ENCODE measurements at regions not wholly inside any gene's neighbourhood (a gene's known extent, or its start where the extent isn't known, plus 50 kb on each side); places are given as distances from the start of the nearest gene placed in this dataset.

DNA sequence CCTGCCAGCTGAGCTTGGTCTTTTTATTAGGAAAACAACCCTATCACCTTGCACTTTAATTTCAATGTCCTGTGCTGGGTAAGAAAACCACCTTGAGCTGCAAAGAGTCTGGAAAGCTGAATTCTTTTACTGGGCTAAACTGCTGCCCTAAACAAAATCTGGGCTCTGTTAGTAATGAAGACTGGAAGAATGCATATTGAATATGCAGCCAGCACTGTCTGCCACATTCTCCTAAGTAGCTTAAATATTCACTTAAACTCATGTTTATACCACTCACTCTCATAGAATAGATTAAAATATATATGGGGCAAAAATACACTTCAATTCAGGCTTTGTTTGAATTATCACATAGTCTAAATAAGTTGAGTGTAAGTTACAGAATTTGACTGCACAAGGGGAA is 158.0 kb downstream of the TGFB2 start:
- no peaks in the 10 kb centered on the region for H3K36me3 ChIP-seq (ENCODE audit: insufficient read depth)
- no peak overlapping the region for H3K4me3 ChIP-seq (IDR thresholded peaks at IDR 0.05; ENCODE audit: insufficient read depth, low read depth, low read length)
- peaks cover 5% of the 10 kb centered on the region for H3K4me1 ChIP-seq (ENCODE audit: low read depth, poor library complexity, severe bottlenecking)
- no peak overlapping the region for H2AFZ ChIP-seq (ENCODE audit: low read depth)
- TF ChIP-seq, protein P1, sequence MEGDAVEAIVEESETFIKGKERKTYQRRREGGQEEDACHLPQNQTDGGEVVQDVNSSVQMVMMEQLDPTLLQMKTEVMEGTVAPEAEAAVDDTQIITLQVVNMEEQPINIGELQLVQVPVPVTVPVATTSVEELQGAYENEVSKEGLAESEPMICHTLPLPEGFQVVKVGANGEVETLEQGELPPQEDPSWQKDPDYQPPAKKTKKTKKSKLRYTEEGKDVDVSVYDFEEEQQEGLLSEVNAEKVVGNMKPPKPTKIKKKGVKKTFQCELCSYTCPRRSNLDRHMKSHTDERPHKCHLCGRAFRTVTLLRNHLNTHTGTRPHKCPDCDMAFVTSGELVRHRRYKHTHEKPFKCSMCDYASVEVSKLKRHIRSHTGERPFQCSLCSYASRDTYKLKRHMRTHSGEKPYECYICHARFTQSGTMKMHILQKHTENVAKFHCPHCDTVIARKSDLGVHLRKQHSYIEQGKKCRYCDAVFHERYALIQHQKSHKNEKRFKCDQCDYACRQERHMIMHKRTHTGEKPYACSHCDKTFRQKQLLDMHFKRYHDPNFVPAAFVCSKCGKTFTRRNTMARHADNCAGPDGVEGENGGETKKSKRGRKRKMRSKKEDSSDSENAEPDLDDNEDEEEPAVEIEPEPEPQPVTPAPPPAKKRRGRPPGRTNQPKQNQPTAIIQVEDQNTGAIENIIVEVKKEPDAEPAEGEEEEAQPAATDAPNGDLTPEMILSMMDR (conservative IDR thresholded peaks at IDR 0.05; ENCODE audit: low read depth, low read length) = no peak
- H3K9ac ChIP-seq = no peak overlapping the region
- H4K20me1 ChIP-seq (ENCODE audit: insufficient read depth) = no peaks in the 10 kb centered on the region
- H3K79me2 ChIP-seq (ENCODE audit: insufficient read depth, low read depth) = no peaks in the 10 kb centered on the region
- no peaks in the 10 kb centered on the region for H3K27me3 ChIP-seq (ENCODE audit: insufficient read depth, low read depth)
- no peak overlapping the region for H3K4me2 ChIP-seq
- no peak overlapping the region for H3K27ac ChIP-seq

DNA sequence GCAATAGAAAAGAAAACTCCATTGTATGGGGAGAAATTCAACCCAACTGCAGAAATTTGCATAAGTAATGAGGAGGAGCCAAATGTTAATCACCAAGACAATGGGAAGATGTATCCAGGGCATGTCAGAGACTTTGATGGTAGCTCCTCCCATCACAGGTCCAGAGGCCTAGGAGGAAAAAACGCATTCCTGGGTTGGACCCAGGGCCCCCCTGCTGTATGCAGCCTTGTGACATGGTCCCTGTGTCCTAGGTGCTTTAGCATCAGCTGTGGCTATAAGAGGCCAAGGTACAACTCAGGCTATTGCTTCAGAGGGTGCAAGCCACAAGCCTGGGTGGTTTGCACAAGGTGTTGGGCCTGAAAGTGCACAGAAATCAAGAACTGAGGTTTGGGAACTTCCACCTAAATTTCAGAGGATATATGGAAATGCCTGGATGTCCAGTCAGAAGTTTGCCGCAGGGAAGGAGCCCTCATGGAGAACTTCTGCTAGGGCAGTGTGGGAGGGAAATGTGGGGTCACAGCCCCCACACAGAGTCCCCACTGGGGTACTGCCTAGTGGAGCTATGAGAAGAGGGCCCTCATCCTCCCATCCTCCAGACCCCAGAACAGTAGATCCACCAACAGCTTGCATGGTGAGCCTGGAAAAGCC is 162.3 kb downstream of the TGFB2 start:
- no peaks in the 10 kb centered on the region for H3K79me2 ChIP-seq (ENCODE audit: insufficient read depth, low read depth)
- H3K27ac ChIP-seq = no peak overlapping the region
- no peak overlapping the region for H2AFZ ChIP-seq (ENCODE audit: low read depth)
- no peak overlapping the region for H3K9ac ChIP-seq
- no peaks in the 10 kb centered on the region for H3K27me3 ChIP-seq (ENCODE audit: insufficient read depth, low read depth)
- no peaks in the 10 kb centered on the region for H3K4me1 ChIP-seq (ENCODE audit: low read depth, poor library complexity, severe bottlenecking)
- H4K20me1 ChIP-seq (ENCODE audit: insufficient read depth) = no peaks in the 10 kb centered on the region
- no peak overlapping the region for H3K4me3 ChIP-seq (IDR thresholded peaks at IDR 0.05; ENCODE audit: insufficient read depth, low read depth, low read length)
- no peak overlapping the region for H3K4me2 ChIP-seq
- TF ChIP-seq, protein P1 (conservative IDR thresholded peaks at IDR 0.05; ENCODE audit: low read depth, low read length) = no peak
- H3K36me3 ChIP-seq (ENCODE audit: insufficient read depth) = no peaks in the 10 kb centered on the region

DNA sequence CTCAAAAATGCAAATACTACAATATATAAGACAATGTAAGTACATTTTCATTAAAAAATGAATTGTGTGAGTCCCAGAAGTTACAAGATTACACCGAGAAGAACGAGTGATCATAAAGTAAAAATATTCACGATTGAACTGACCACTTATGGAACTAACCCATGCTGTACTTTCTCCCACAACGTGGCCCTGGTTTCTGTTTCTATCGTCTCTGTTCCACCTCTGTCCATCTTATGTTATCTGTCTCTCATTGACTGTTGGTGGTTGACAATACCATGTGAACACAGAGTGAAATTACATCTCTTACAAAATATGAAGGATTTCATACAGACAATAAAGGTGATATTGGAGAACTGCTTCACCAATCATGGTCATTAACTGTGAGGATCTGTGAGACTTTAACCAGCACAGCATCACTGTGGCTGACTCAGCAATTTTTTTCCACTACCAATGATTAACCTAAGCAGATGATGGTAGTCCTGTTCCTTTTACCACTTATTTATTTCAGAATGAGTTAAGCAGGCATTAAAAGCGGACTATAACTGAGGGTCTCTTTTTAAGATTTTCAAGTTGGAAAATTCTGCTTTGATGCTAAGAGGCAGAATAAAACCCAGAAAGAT is 165.1 kb downstream of the TGFB2 start:
- Histone ChIP-seq H3K27ac (no peak overlapping the region), H3K79me2 (ENCODE audit: insufficient read depth, low read depth) (no peaks in the 10 kb centered on the region), H3K27me3 (ENCODE audit: insufficient read depth, low read depth) (no peaks in the 10 kb centered on the region), H2AFZ (ENCODE audit: low read depth) (no peak overlapping the region), H3K4me1 (ENCODE audit: low read depth, poor library complexity, severe bottlenecking) (no peaks in the 10 kb centered on the region), H3K9ac (no peak overlapping the region), H3K4me2 (no peak overlapping the region), H3K36me3 (ENCODE audit: insufficient read depth) (no peaks in the 10 kb centered on the region), H4K20me1 (ENCODE audit: insufficient read depth) (no peaks in the 10 kb centered on the region), H3K4me3 (IDR thresholded peaks at IDR 0.05; ENCODE audit: insufficient read depth, low read depth, low read length) (no peak overlapping the region)
- TF ChIP-seq, protein P1 (conservative IDR thresholded peaks at IDR 0.05; ENCODE audit: low read depth, low read length) = no peak

DNA sequence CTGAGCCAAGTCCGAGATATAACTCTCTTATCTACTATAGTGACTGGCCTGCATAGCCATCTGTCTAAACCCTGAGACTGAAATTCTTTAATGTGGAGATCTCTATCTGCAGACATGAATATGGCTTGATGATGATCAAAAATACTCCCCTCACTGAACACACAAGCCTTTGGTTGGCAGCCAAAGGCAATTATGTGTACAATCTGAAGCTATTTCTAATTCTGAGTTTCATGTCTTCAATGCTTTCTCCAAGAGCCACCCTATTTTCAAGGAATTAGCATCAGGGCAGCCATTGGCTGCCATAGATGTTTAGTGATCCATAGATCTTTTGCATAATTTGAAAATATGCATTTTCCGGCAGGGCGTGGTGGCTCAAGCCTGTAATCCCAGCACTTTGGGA is 168.2 kb downstream of the TGFB2 start:
- TF ChIP-seq, protein P1 (conservative IDR thresholded peaks at IDR 0.05; ENCODE audit: low read depth, low read length) = no peak
- Histone ChIP-seq H2AFZ (ENCODE audit: low read depth) (no peak overlapping the region), H3K36me3 (ENCODE audit: insufficient read depth) (no peaks in the 10 kb centered on the region), H3K79me2 (ENCODE audit: insufficient read depth, low read depth) (no peaks in the 10 kb centered on the region), H3K4me1 (ENCODE audit: low read depth, poor library complexity, severe bottlenecking) (peaks cover 8% of the 10 kb centered on the region), H3K4me2 (no peak overlapping the region), H3K27ac (no peak overlapping the region), H3K9ac (no peak overlapping the region), H3K27me3 (ENCODE audit: insufficient read depth, low read depth) (no peaks in the 10 kb centered on the region), H4K20me1 (ENCODE audit: insufficient read depth) (no peaks in the 10 kb centered on the region), H3K4me3 (IDR thresholded peaks at IDR 0.05; ENCODE audit: insufficient read depth, low read depth, low read length) (no peak overlapping the region)

Data from KMS-11 (cell line).